Gastroesophageal sphincter (tissue), 4 donors: ENCODE measurements at regions not wholly inside any gene's neighbourhood (a gene's known extent, or its start where the extent isn't known, plus 50 kb on each side); places are given as distances from the start of the nearest gene placed in this dataset.

Experiments used
- ATAC-seq: fragments of 150-250 bp; one replicate; pipeline ENCODE4 v1.9.1; 2016; ENCODE audit warnings: mild to moderate bottlenecking, moderate library complexity
- H3K27ac ChIP-seq, 4 donors: fragments of 200-600 bp; sonication (generic) in 3 of 4; 1 replicate in 3 of 4; 2 replicates in 1 of 4; pipeline ENCODE4 v1.5.1; 2016 to 2019
- H3K27me3 ChIP-seq: fragments of 200-600 bp; sonication (generic); one replicate; pipeline ENCODE4 v1.5.1; 2019
- H3K36me3 ChIP-seq, 2 donors: fragments of 200-600 bp; sonication (generic); one replicate each; pipeline ENCODE4 v1.5.1; 2019; ENCODE audit warnings: control low read depth in 1 of 2
- H3K4me1 ChIP-seq, 3 donors: fragments of 200-600 bp; sonication (generic); 1 replicate in 2 of 3; 2 replicates in 1 of 3; pipeline ENCODE4 v1.5.1; 2016 to 2019; ENCODE audit warnings: control low read depth in 2 of 3
- H3K4me3 ChIP-seq, 2 donors: fragments of 200-600 bp; sonication (generic); one replicate each; pipeline ENCODE4 v1.5.1; 2019; ENCODE audit warnings: mild to moderate bottlenecking in 1 of 2, moderate library complexity in 1 of 2
- H3K9me3 ChIP-seq, 3 donors: fragments of 200-600 bp; sonication (generic); one replicate each; pipeline ENCODE4 v1.5.1; 2017 to 2019; ENCODE audit warnings: control low read depth in 2 of 3
- CTCF ChIP-seq, 4 experiments: fragments of 200-600 bp in 2 of 4; fragments of 450-650 bp in 2 of 4; sonication (generic) in 1 of 4; IDR thresholded peaks; one replicate each; pipeline ENCODE4 v1.5.1; 2017 to 2019; ENCODE audit warnings: antibody characterized with exemption in 4 of 4, mild to moderate bottlenecking in 2 of 4, moderate library complexity in 2 of 4
- EP300 ChIP-seq: sonication (generic); formaldehyde crosslinking; IDR thresholded peaks from one replicate; pipeline ENCODE4 v1.6.1; 2017; ENCODE audit warnings: antibody characterized with exemption, mild to moderate bottlenecking
- POLR2A ChIP-seq, 2 donors: fragments of 450-650 bp; IDR thresholded peaks; one replicate each; pipeline ENCODE4 v1.6.1; 2017; ENCODE audit warnings: antibody characterized with exemption in 2 of 2, mild to moderate bottlenecking in 2 of 2, moderate library complexity in 1 of 2
- POLR2AphosphoS5 ChIP-seq: sonication (generic); formaldehyde crosslinking; IDR thresholded peaks from one replicate; pipeline ENCODE4 v1.6.1; 2017; ENCODE audit warnings: antibody characterized with exemption
- WGBS, 2 donors: methylation state at CpG; one replicate each; pipeline ENCODE4 v1.1.5; 2018; ENCODE audit warnings: low coverage in 1 of 2; 5-methylcytosine and 5-hydroxymethylcytosine counted together

GRCh38 chr10:23945845-23946244 lies 263.1 kb upstream of the KIAA1217 start:
- TF ChIP-seq CTCF (IDR thresholded peaks at IDR 0.05) (no peak), POLR2AphosphoS5 (no peak), EP300 (no peak), POLR2A (IDR thresholded peaks at IDR 0.05) (no peak)
- WGBS, 2 donors = 58 to 79% methylated on average over 2 of the region's 2 CpGs
- no peak overlapping the region for H3K4me3 ChIP-seq
- no peaks in the 10 kb centered on the region for H3K36me3 ChIP-seq
- no peaks in the 10 kb centered on the region for H3K4me1 ChIP-seq
- no peak for ATAC-seq
- no peaks in the 10 kb centered on the region for H3K9me3 ChIP-seq
- no peaks in the 10 kb centered on the region for H3K27me3 ChIP-seq
- no peak overlapping the region for H3K27ac ChIP-seq

GRCh38 chr10:23951841-23952240 lies 257.1 kb upstream of the KIAA1217 start:
- no peak for ATAC-seq
- H3K27ac ChIP-seq = no peak overlapping the region
- H3K4me1 ChIP-seq = no peaks in the 10 kb centered on the region
- 83 to 89% methylated on average over 5 of the region's 6 CpGs for WGBS, 2 donors
- H3K9me3 ChIP-seq = peaks cover 0 to 18% (median 0%) of the 10 kb centered on the region in 3 donors
- no peaks in the 10 kb centered on the region for H3K27me3 ChIP-seq
- TF ChIP-seq POLR2A (IDR thresholded peaks at IDR 0.05) (no peak), EP300 (no peak), POLR2AphosphoS5 (no peak), CTCF (IDR thresholded peaks at IDR 0.05) (no peak)
- H3K36me3 ChIP-seq = no peaks in the 10 kb centered on the region
- H3K4me3 ChIP-seq = no peak overlapping the region

- Histone ChIP-seq H3K27me3 (no peaks in the 10 kb centered on the region), H3K4me1 (no peaks in the 10 kb centered on the region), H3K4me3 (no peak overlapping the region), H3K27ac (no peak overlapping the region), H3K36me3 (no peaks in the 10 kb centered on the region), H3K9me3 (peaks cover 0 to 18% (median 0%) of the 10 kb centered on the region in 3 donors)
- no peak for TF ChIP-seq EP300
- TF ChIP-seq POLR2A (IDR thresholded peaks at IDR 0.05) = no peak
- TF ChIP-seq CTCF (IDR thresholded peaks at IDR 0.05) = no peak
- no peak for TF ChIP-seq POLR2AphosphoS5
- no peak for ATAC-seq
- WGBS, 2 donors = 51 to 57% methylated on average over 8 to 10 of the region's 10 CpGs
Measured at GRCh38 chr10:23955456-23956225, 253.3 kb upstream of the KIAA1217 start.

GRCh38 chr10:23965123-23965522 lies 243.8 kb upstream of the KIAA1217 start:
- H3K4me3 ChIP-seq = no peak overlapping the region
- H3K27me3 ChIP-seq = no peaks in the 10 kb centered on the region
- no peak for ATAC-seq
- no peaks in the 10 kb centered on the region for H3K4me1 ChIP-seq
- H3K9me3 ChIP-seq = no peaks in the 10 kb centered on the region
- TF ChIP-seq POLR2AphosphoS5 = no peak
- TF ChIP-seq EP300 = no peak
- no peak for TF ChIP-seq POLR2A (IDR thresholded peaks at IDR 0.05)
- no peak for TF ChIP-seq CTCF (IDR thresholded peaks at IDR 0.05)
- no peaks in the 10 kb centered on the region for H3K36me3 ChIP-seq
- WGBS, 2 donors = 71% methylated on average over 4 of the region's 5 CpGs; no CpG with 5 or more reads in 1 of the 2 donors
- no peak overlapping the region for H3K27ac ChIP-seq

- 83% methylated on average over 1 of the region's 1 CpG; no CpG with 5 or more reads in 1 of the 2 donors for WGBS, 2 donors
- Histone ChIP-seq H3K4me3 (no peak overlapping the region), H3K36me3 (no peaks in the 10 kb centered on the region), H3K4me1 (no peaks in the 10 kb centered on the region), H3K27ac (no peak overlapping the region), H3K27me3 (no peaks in the 10 kb centered on the region), H3K9me3 (no peaks in the 10 kb centered on the region)
- ATAC-seq = no peak
- TF ChIP-seq EP300 = no peak
- TF ChIP-seq POLR2AphosphoS5 = no peak
- TF ChIP-seq CTCF (IDR thresholded peaks at IDR 0.05) = no peak
- TF ChIP-seq POLR2A (IDR thresholded peaks at IDR 0.05) = no peak
Measured at GRCh38 chr10:23965880-23966279, 243.1 kb upstream of the KIAA1217 start.
